Uterus (tissue), 2 donors: ENCODE measurements at regions not wholly inside any gene's neighbourhood (a gene's known extent, or its start where the extent isn't known, plus 50 kb on each side); places are given as distances from the start of the nearest gene placed in this dataset.
"Not testable (repeated sequence)": the region's sequence is repeated elsewhere in the genome, so short reads cannot be mapped to it uniquely, and the experiment has no call there.

Experiments used
- POLR2A ChIP-seq, 2 donors: fragments of 450-650 bp; IDR thresholded peaks; one replicate each; pipeline ENCODE4 v1.6.1; 2016; ENCODE audit warnings: antibody characterized with exemption in 2 of 2, mild to moderate bottlenecking in 1 of 2, moderate library complexity in 1 of 2
- TF ChIP-seq, protein P1 (sequence below), 4 experiments: fragments of 200-600 bp in 2 of 4; fragments of 450-650 bp in 2 of 4; sonication (generic) in 2 of 4; IDR thresholded peaks; one replicate each; pipeline ENCODE4 v1.5.1; 2016 to 2019; ENCODE audit warnings: antibody characterized with exemption in 4 of 4, mild to moderate bottlenecking in 2 of 4, moderate library complexity in 1 of 4

DNA sequence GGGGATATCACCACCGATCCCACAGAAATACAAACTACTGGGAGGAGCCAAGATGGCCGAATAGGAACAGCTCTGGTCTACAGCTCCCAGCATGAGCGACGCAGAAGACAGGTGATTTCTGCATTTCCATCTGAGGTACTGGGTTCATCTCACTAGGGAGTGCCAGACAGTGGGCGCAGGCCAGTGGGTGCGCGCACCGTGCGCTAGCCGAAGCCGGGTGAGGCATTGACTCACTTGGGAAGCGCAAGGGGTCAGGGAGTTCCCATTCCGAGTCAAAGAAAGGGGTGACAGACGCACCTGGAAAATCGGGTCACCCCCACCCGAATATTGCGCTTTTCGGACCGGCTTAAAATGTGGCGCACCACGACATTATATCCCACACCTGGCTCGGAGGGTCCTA lies 261.2 kb downstream of the RMST start:
- TF ChIP-seq, protein P1, sequence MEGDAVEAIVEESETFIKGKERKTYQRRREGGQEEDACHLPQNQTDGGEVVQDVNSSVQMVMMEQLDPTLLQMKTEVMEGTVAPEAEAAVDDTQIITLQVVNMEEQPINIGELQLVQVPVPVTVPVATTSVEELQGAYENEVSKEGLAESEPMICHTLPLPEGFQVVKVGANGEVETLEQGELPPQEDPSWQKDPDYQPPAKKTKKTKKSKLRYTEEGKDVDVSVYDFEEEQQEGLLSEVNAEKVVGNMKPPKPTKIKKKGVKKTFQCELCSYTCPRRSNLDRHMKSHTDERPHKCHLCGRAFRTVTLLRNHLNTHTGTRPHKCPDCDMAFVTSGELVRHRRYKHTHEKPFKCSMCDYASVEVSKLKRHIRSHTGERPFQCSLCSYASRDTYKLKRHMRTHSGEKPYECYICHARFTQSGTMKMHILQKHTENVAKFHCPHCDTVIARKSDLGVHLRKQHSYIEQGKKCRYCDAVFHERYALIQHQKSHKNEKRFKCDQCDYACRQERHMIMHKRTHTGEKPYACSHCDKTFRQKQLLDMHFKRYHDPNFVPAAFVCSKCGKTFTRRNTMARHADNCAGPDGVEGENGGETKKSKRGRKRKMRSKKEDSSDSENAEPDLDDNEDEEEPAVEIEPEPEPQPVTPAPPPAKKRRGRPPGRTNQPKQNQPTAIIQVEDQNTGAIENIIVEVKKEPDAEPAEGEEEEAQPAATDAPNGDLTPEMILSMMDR (IDR thresholded peaks at IDR 0.05), result not testable (repeated sequence)
- TF ChIP-seq POLR2A (IDR thresholded peaks at IDR 0.05), result not testable (repeated sequence)
